Loucy (cell line): ENCODE measurements at regions not wholly inside any gene's neighbourhood (a gene's known extent, or its start where the extent isn't known, plus 50 kb on each side); places are given as distances from the start of the nearest gene placed in this dataset.

ENCODE experiments used
- H2AFZ ChIP-seq: fragments of 200-600 bp; sonication (generic); 2 replicates; pipeline ENCODE4 v1.6.0; 2016; ENCODE audit warnings: antibody characterized with exemption, mild to moderate bottlenecking, low read length, moderate library complexity
- H3F3A ChIP-seq: fragments of 200-600 bp; 2 replicates; pipeline ENCODE4 v1.6.0; 2016; ENCODE audit warnings: antibody characterized with exemption, low read depth, mild to moderate bottlenecking
- H3K27me3 ChIP-seq: fragments of 200-600 bp; sonication (generic); 2 replicates; pipeline ENCODE4 v1.6.1; 2014; ENCODE audit warnings: low read length, mild to moderate bottlenecking; ENCODE audit not compliant: insufficient read depth, poor library complexity, severe bottlenecking
- H3K36me3 ChIP-seq: fragments of 200-600 bp; sonication (generic); 2 replicates; pipeline ENCODE4 v1.6.1; 2016; ENCODE audit warnings: low read length; ENCODE audit not compliant: insufficient read depth
- H3K4me1 ChIP-seq: fragments of 200-600 bp; sonication (generic); 2 replicates; pipeline ENCODE4 v1.5.1; 2014; ENCODE audit warnings: low read length, mild to moderate bottlenecking; ENCODE audit not compliant: insufficient read depth, poor library complexity, severe bottlenecking
- H3K4me2 ChIP-seq: fragments of 200-600 bp; sonication (generic); 2 replicates; pipeline ENCODE4 v1.6.0; 2014; ENCODE audit warnings: antibody characterized with exemption, low read length, low read depth, mild to moderate bottlenecking; ENCODE audit not compliant: poor library complexity, severe bottlenecking
- H3K4me3 ChIP-seq: fragments of 200-600 bp; sonication (generic); 2 replicates; pipeline ENCODE4 v1.5.1; 2014; ENCODE audit warnings: low read length, mild to moderate bottlenecking, mixed read lengths; ENCODE audit not compliant: poor library complexity, severe bottlenecking
- H3K79me2 ChIP-seq: fragments of 200-600 bp; sonication (generic); 2 replicates; pipeline ENCODE4 v1.6.1; 2014; ENCODE audit warnings: low read length; ENCODE audit not compliant: insufficient read depth
- H3K9ac ChIP-seq: fragments of 200-600 bp; sonication (generic); 2 replicates; pipeline ENCODE4 v1.6.0; 2014; ENCODE audit warnings: mild to moderate bottlenecking, low read depth, low read length, moderate library complexity; ENCODE audit not compliant: poor library complexity, severe bottlenecking
- H3K9me2 ChIP-seq: fragments of 200-600 bp; sonication (generic); replicated peaks from 2 replicates; pipeline ENCODE4 v1.6.1; 2016; ENCODE audit warnings: low read depth, low read length, mixed read lengths
- H3K9me3 ChIP-seq: fragments of 200-600 bp; sonication (generic); 2 replicates; pipeline ENCODE4 v1.6.1; 2014; ENCODE audit warnings: mild to moderate bottlenecking, antibody characterized with exemption, low read length, low read depth; ENCODE audit not compliant: insufficient read depth
- H4K20me1 ChIP-seq: fragments of 200-600 bp; sonication (generic); 2 replicates; pipeline ENCODE4 v1.6.0; 2014; ENCODE audit warnings: antibody characterized with exemption, low read length, mild to moderate bottlenecking; ENCODE audit not compliant: insufficient read depth, poor library complexity, severe bottlenecking
- CTCF ChIP-seq: fragments of 200-600 bp; sonication (generic); conservative IDR thresholded peaks from 2 replicates; pipeline ENCODE4 v1.5.1; 2014; ENCODE audit warnings: mild to moderate bottlenecking, antibody characterized with exemption, low read length
- EZH2phosphoT487 ChIP-seq: fragments of 200-600 bp; IDR thresholded peaks from 2 replicates; pipeline ENCODE4 v1.6.1; 2018; ENCODE audit warnings: antibody characterized with exemption, mild to moderate bottlenecking, moderate library complexity, borderline replicate concordance

GRCh38 chr5:97425511-97425910, 242.5 kb upstream of the RIOK2 start:
- Histone ChIP-seq H3K9me2 (no peaks in the 10 kb centered on the region), H3F3A (no peaks in the 10 kb centered on the region), H3K9ac (no peak overlapping the region), H3K79me2 (no peaks in the 10 kb centered on the region), H3K27me3 (no peaks in the 10 kb centered on the region), H2AFZ (no peak overlapping the region), H3K4me3 (no peak overlapping the region), H4K20me1 (no peaks in the 10 kb centered on the region), H3K4me2 (no peak overlapping the region), H3K9me3 (no peaks in the 10 kb centered on the region), H3K36me3 (no peaks in the 10 kb centered on the region), H3K4me1 (no peaks in the 10 kb centered on the region)
- TF ChIP-seq CTCF (no peak), EZH2phosphoT487 (no peak)

- Histone ChIP-seq H3K4me2 (no peak overlapping the region), H3K79me2 (no peaks in the 10 kb centered on the region), H3K9me2 (no peaks in the 10 kb centered on the region), H3K9me3 (no peaks in the 10 kb centered on the region), H2AFZ (no peak overlapping the region), H3F3A (no peaks in the 10 kb centered on the region), H3K36me3 (no peaks in the 10 kb centered on the region), H4K20me1 (no peaks in the 10 kb centered on the region), H3K4me1 (no peaks in the 10 kb centered on the region), H3K27me3 (no peaks in the 10 kb centered on the region), H3K4me3 (no peak overlapping the region), H3K9ac (no peak overlapping the region)
- TF ChIP-seq EZH2phosphoT487: no peak
- no peak for TF ChIP-seq CTCF
Measured at GRCh38 chr5:97427235-97427634, 244.2 kb upstream of the RIOK2 start.

GRCh38 chr5:97434021-97434420, 251.0 kb upstream of the RIOK2 start:
- H3K9me2 ChIP-seq: no peaks in the 10 kb centered on the region
- H2AFZ ChIP-seq: no peak overlapping the region
- no peak for TF ChIP-seq EZH2phosphoT487
- no peaks in the 10 kb centered on the region for H3F3A ChIP-seq
- no peaks in the 10 kb centered on the region for H4K20me1 ChIP-seq
- no peaks in the 10 kb centered on the region for H3K36me3 ChIP-seq
- H3K4me3 ChIP-seq: no peak overlapping the region
- H3K4me2 ChIP-seq: no peak overlapping the region
- H3K79me2 ChIP-seq: no peaks in the 10 kb centered on the region
- H3K9ac ChIP-seq: no peak overlapping the region
- H3K27me3 ChIP-seq: no peaks in the 10 kb centered on the region
- no peaks in the 10 kb centered on the region for H3K4me1 ChIP-seq
- no peaks in the 10 kb centered on the region for H3K9me3 ChIP-seq

- Histone ChIP-seq H3K79me2 (no peaks in the 10 kb centered on the region), H3K4me3 (no peak overlapping the region), H3K9ac (no peak overlapping the region), H3F3A (no peaks in the 10 kb centered on the region), H4K20me1 (no peaks in the 10 kb centered on the region), H3K27me3 (no peaks in the 10 kb centered on the region), H3K36me3 (no peaks in the 10 kb centered on the region), H2AFZ (no peak overlapping the region), H3K4me2 (no peak overlapping the region), H3K4me1 (no peaks in the 10 kb centered on the region), H3K9me2 (no peaks in the 10 kb centered on the region), H3K9me3 (no peaks in the 10 kb centered on the region)
- TF ChIP-seq CTCF (no peak), EZH2phosphoT487 (no peak)
Measured at GRCh38 chr5:97436405-97436804, 253.4 kb upstream of the RIOK2 start.
